Brain microvascular endothelial cell (primary cell): ENCODE measurements at regions not wholly inside any gene's neighbourhood (a gene's known extent, or its start where the extent isn't known, plus 50 kb on each side); places are given as distances from the start of the nearest gene placed in this dataset.

ENCODE experiments used
- DNase-seq: peaks from one replicate; pipeline ENCODE4 v3.0.0-alpha.2; 2020
- H3K27ac ChIP-seq: fragments of 250-450 bp; sonication (Bioruptor Pico); 2 replicates; pipeline ENCODE4 v1.5.1; 2020; ENCODE audit warnings: mild to moderate bottlenecking, moderate library complexity
- H3K27me3 ChIP-seq: fragments of 250-450 bp; sonication (Bioruptor Pico); replicated peaks from 2 replicates; pipeline ENCODE4 v1.5.1; 2020; ENCODE audit warnings: mild to moderate bottlenecking
- H3K36me3 ChIP-seq: fragments of 250-450 bp; sonication (Bioruptor Pico); replicated peaks from 2 replicates; pipeline ENCODE4 v1.5.1; 2020; ENCODE audit warnings: mild to moderate bottlenecking
- H3K4me3 ChIP-seq: 2 replicates; pipeline ENCODE4 v1.5.1; 2011; ENCODE audit warnings: low read depth, mild to moderate bottlenecking, control low read depth, low read length, moderate library complexity
- CTCF ChIP-seq: IDR thresholded peaks from 2 replicates; pipeline ENCODE4 v1.5.1; 2011; ENCODE audit warnings: low read depth, mild to moderate bottlenecking, moderate library complexity, low read length, control low read depth, inconsistent platforms; ENCODE audit errors: missing control alignments
- in situ Hi-C: cut with HindIII; loops from 2 replicates; pipeline ENCODE4 v1.10.0; 2017; ENCODE audit warnings: low sequenced_read_pairs, low pct_ligation_motif_present

GRCh38 chr1:110773813-110774212 lies 99.1 kb upstream of the KCNA3 start:
- in situ Hi-C loops: no loop called here
- Histone ChIP-seq H3K36me3 (no peaks in the 10 kb centered on the region), H3K27ac (no peak overlapping the region), H3K4me3 (no peak overlapping the region), H3K27me3 (no peaks in the 10 kb centered on the region)
- no peak for TF ChIP-seq CTCF
- DNase-seq: no peak

- H3K36me3 ChIP-seq: no peaks in the 10 kb centered on the region
- in situ Hi-C loops: no loop called here
- TF ChIP-seq CTCF: no peak
- H3K27me3 ChIP-seq: no peaks in the 10 kb centered on the region
- H3K4me3 ChIP-seq: no peak overlapping the region
- DNase-seq: no peak
- H3K27ac ChIP-seq: no peak overlapping the region
These were observed 96.7 kb upstream of the KCNA3 start for GRCh38 chr1:110771245-110772022.

- DNase-seq: no peak
- no peak overlapping the region for H3K27ac ChIP-seq
These were observed 96.1 kb upstream of the KCNA3 start for GRCh38 chr1:110770832-110771231.

GRCh38 chr1:110768605-110769004 lies 93.9 kb upstream of the KCNA3 start:
- Histone ChIP-seq H3K4me3 (no peak overlapping the region), H3K36me3 (no peaks in the 10 kb centered on the region), H3K27ac (no peak overlapping the region), H3K27me3 (no peaks in the 10 kb centered on the region)
- DNase-seq: no peak
- no peak for TF ChIP-seq CTCF
- in situ Hi-C loops: no loop called here

More at GRCh38 chr1:110770832-110771231, 96.1 kb upstream of the KCNA3 start:
- in situ Hi-C loops: no loop called here
- no peak overlapping the region for H3K4me3 ChIP-seq
- no peaks in the 10 kb centered on the region for H3K27me3 ChIP-seq
- TF ChIP-seq CTCF: no peak
- H3K36me3 ChIP-seq: no peaks in the 10 kb centered on the region

GRCh38 chr1:110766336-110766647 lies 91.6 kb upstream of the KCNA3 start:
- no peak for TF ChIP-seq CTCF
- H3K36me3 ChIP-seq: no peaks in the 10 kb centered on the region
- H3K27ac ChIP-seq: no peak overlapping the region
- in situ Hi-C loops: no loop called here
- H3K27me3 ChIP-seq: no peaks in the 10 kb centered on the region
- no peak for DNase-seq
- H3K4me3 ChIP-seq: no peak overlapping the region
